ENCODE measurements at regions not wholly inside any gene's neighbourhood (a gene's known extent, or its start where the extent isn't known, plus 50 kb on each side); places are given as distances from the start of the nearest gene placed in this dataset.

- TF ChIP-seq POLR2A (IDR thresholded peaks at IDR 0.05; ENCODE audit: low read depth, low read length) (no peak), TAF1 (IDR thresholded peaks at IDR 0.05; ENCODE audit: borderline replicate concordance, low read depth, low read length) (no peak), POLR2AphosphoS5 (IDR thresholded peaks at IDR 0.05; ENCODE audit: low read depth, low read length) (no peak)
These were observed 309.9 kb downstream of the ADGRD1 start for GRCh38 chr12:131263626-131264025.

All from GM12892 (cell line).